PC-3 (cell line): ENCODE measurements at regions not wholly inside any gene's neighbourhood (a gene's known extent, or its start where the extent isn't known, plus 50 kb on each side); places are given as distances from the start of the nearest gene placed in this dataset.

Source experiments
- EZH2 ChIP-seq: fragments of 300-600 bp; sonication (generic); IDR thresholded peaks from one replicate; pipeline ENCODE4 v1.6.1; 2017; ENCODE audit warnings: antibody characterized with exemption, mild to moderate bottlenecking, low read length; ENCODE audit not compliant: unreplicated experiment
- EZH2phosphoT487 ChIP-seq: fragments of 300-600 bp; sonication (generic); IDR thresholded peaks from 2 replicates; pipeline ENCODE4 v1.6.1; 2018; ENCODE audit warnings: mild to moderate bottlenecking, antibody characterized with exemption, low read length, borderline replicate concordance
- TF ChIP-seq, protein P1 (sequence below): fragments of 300-600 bp; sonication (generic); conservative IDR thresholded peaks from 2 replicates; pipeline ENCODE4 v1.5.1; 2017; ENCODE audit warnings: antibody characterized with exemption, low read depth, mild to moderate bottlenecking, low read length

- TF ChIP-seq, protein P1, sequence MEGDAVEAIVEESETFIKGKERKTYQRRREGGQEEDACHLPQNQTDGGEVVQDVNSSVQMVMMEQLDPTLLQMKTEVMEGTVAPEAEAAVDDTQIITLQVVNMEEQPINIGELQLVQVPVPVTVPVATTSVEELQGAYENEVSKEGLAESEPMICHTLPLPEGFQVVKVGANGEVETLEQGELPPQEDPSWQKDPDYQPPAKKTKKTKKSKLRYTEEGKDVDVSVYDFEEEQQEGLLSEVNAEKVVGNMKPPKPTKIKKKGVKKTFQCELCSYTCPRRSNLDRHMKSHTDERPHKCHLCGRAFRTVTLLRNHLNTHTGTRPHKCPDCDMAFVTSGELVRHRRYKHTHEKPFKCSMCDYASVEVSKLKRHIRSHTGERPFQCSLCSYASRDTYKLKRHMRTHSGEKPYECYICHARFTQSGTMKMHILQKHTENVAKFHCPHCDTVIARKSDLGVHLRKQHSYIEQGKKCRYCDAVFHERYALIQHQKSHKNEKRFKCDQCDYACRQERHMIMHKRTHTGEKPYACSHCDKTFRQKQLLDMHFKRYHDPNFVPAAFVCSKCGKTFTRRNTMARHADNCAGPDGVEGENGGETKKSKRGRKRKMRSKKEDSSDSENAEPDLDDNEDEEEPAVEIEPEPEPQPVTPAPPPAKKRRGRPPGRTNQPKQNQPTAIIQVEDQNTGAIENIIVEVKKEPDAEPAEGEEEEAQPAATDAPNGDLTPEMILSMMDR: no peak
- TF ChIP-seq EZH2 (no peak), EZH2phosphoT487 (no peak)
Observed at GRCh38 chr14:101353422-101353821, 207.9 kb upstream of the DIO3 start.
